CD4-positive, CD25-positive, alpha-beta regulatory T cell (primary cell): ENCODE measurements at regions not wholly inside any gene's neighbourhood (a gene's known extent, or its start where the extent isn't known, plus 50 kb on each side); places are given as distances from the start of the nearest gene placed in this dataset.

Experiments
- ATAC-seq, 2 donors: fragments of 150-1000 bp; cut with Tn5 transposase; one replicate each; pipeline ENCODE4 v1.10.0; 2021; ENCODE audit warnings: low read depth in 2 of 2, moderate number of reproducible peaks in 2 of 2, moderate library complexity in 1 of 2
- DNase-seq, 3 donors: peaks; one replicate each; pipeline versions ENCODE4 v3.0.0 to v3.0.0-alpha.2; 2012 to 2022; ENCODE audit warnings: mixed read lengths in 1 of 3
- H3K27ac ChIP-seq: one replicate; pipeline ENCODE4 v1.7.0; 2013; ENCODE audit warnings: mild to moderate bottlenecking, low read length; ENCODE audit not compliant: insufficient read depth, poor library complexity, severe bottlenecking
- H3K27me3 ChIP-seq: one replicate; pipeline ENCODE4 v1.7.0; 2013; ENCODE audit warnings: low read length; ENCODE audit not compliant: control insufficient read depth, insufficient read depth
- H3K36me3 ChIP-seq: one replicate; pipeline ENCODE4 v1.7.0; 2013; ENCODE audit warnings: mild to moderate bottlenecking, low read length, moderate library complexity; ENCODE audit not compliant: control insufficient read depth, insufficient read depth
- H3K4me1 ChIP-seq: 2 replicates; pipeline ENCODE4 v1.7.0; 2013; ENCODE audit warnings: mild to moderate bottlenecking, low read length; ENCODE audit not compliant: insufficient read depth, control insufficient read depth, poor library complexity, severe bottlenecking
- H3K4me3 ChIP-seq: one replicate; pipeline ENCODE4 v1.7.0; 2013; ENCODE audit warnings: low read depth, mild to moderate bottlenecking, low read length, moderate library complexity
- H3K9me3 ChIP-seq, 2 experiments: 1 replicate in 1 of 2; 2 replicates in 1 of 2; pipeline ENCODE4 v1.7.0; 2013; ENCODE audit warnings: low read length in 2 of 2, mild to moderate bottlenecking in 1 of 2, moderate library complexity in 1 of 2; ENCODE audit not compliant: control insufficient read depth in 2 of 2
- H3K27ac Mint-ChIP-seq, 3 donors: one replicate each; pipeline ENCODE4 v1.8.0; 2020 to 2022; ENCODE audit warnings: mild to moderate bottlenecking in 3 of 3, mixed read lengths in 3 of 3, moderate library complexity in 2 of 3
- H3K27me3 Mint-ChIP-seq: one replicate; pipeline ENCODE4 v1.8.0; 2022; ENCODE audit warnings: mild to moderate bottlenecking, mixed read lengths
- H3K36me3 Mint-ChIP-seq: one replicate; pipeline ENCODE4 v1.8.0; 2020; ENCODE audit warnings: mixed read lengths
- H3K4me1 Mint-ChIP-seq, 4 donors: one replicate each; pipeline ENCODE4 v1.8.0; 2020 to 2022; ENCODE audit warnings: mixed read lengths in 4 of 4, mild to moderate bottlenecking in 1 of 4
- H3K4me3 Mint-ChIP-seq, 4 donors: one replicate each; pipeline ENCODE4 v1.8.0; 2020 to 2022; ENCODE audit warnings: mild to moderate bottlenecking in 4 of 4, mixed read lengths in 4 of 4, moderate library complexity in 3 of 4
- H3K9me3 Mint-ChIP-seq, 7 donors: one replicate each; pipeline ENCODE4 v1.8.0; 2020 to 2022; ENCODE audit warnings: mixed read lengths in 7 of 7, mild to moderate bottlenecking in 3 of 7, moderate library complexity in 2 of 7

GRCh38 chr2:144310484-144310883 lies 209.4 kb downstream of the ZEB2 start:
- no peaks in the 10 kb centered on the region for H3K27me3 ChIP-seq
- H3K27ac ChIP-seq = no peak overlapping the region
- H3K4me1 ChIP-seq = no peaks in the 10 kb centered on the region
- H3K9me3 Mint-ChIP-seq = peaks cover 1 to 17% (median 10%) of the 10 kb centered on the region in 7 donors
- H3K36me3 Mint-ChIP-seq = peaks cover 16% of the 10 kb centered on the region
- ATAC-seq (no peak), DNase-seq (no peak)
- peaks cover 4 to 18% (median 12%) of the 10 kb centered on the region in 4 donors for H3K4me1 Mint-ChIP-seq
- H3K27ac Mint-ChIP-seq = no peak overlapping the region
- H3K4me3 ChIP-seq = no peak overlapping the region
- H3K27me3 Mint-ChIP-seq = no peaks in the 10 kb centered on the region
- H3K36me3 ChIP-seq = no peaks in the 10 kb centered on the region
- no peak overlapping the region for H3K4me3 Mint-ChIP-seq
- peaks cover 7 to 8% of the 10 kb centered on the region in 2 experiments for H3K9me3 ChIP-seq

GRCh38 chr2:144307711-144308110 lies 212.2 kb downstream of the ZEB2 start:
- Mint-ChIP-seq H3K27ac (no peak overlapping the region), H3K36me3 (peaks cover 7% of the 10 kb centered on the region), H3K4me1 (peaks cover 4 to 18% (median 11%) of the 10 kb centered on the region in 4 donors), H3K4me3 (no peak overlapping the region), H3K9me3 (peaks cover 1 to 12% (median 8%) of the 10 kb centered on the region in 7 donors), H3K27me3 (no peaks in the 10 kb centered on the region)
- Histone ChIP-seq H3K36me3 (no peaks in the 10 kb centered on the region), H3K4me3 (no peak overlapping the region), H3K27ac (no peak overlapping the region), H3K9me3 (peaks cover 4 to 5% of the 10 kb centered on the region in 2 experiments), H3K4me1 (no peaks in the 10 kb centered on the region), H3K27me3 (no peaks in the 10 kb centered on the region)
- no peak for ATAC-seq
- DNase-seq = no peak

DNA sequence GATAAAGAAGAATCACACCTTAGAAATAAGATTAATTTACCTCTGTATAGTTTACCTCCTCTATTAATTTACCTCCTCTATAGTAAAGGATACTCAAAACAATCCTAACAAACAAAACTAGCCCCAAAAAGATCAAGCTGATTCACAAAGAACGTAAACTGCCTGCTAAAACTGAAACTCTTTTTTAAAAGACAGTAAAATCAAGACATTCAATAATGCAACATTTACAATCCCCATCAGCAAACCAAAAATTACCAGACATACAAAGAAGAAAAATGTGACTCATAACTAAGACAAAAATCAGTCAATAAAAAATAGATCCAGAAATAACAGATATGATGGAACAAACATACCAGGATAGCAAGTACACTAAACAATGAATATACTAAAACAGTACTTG lies 215.7 kb downstream of the ZEB2 start:
- DNase-seq = no peak
- no peak overlapping the region for H3K4me3 Mint-ChIP-seq
- Histone ChIP-seq H3K27ac (no peak overlapping the region), H3K4me3 (no peak overlapping the region), H3K9me3 (no peaks in the 10 kb centered on the region), H3K27me3 (no peaks in the 10 kb centered on the region), H3K4me1 (no peaks in the 10 kb centered on the region), H3K36me3 (no peaks in the 10 kb centered on the region)
- no peaks in the 10 kb centered on the region for H3K27me3 Mint-ChIP-seq
- H3K9me3 Mint-ChIP-seq = peaks cover 0 to 3% (median 0%) of the 10 kb centered on the region in 7 donors
- no peak for ATAC-seq
- no peaks in the 10 kb centered on the region for H3K36me3 Mint-ChIP-seq
- H3K27ac Mint-ChIP-seq = no peak overlapping the region
- H3K4me1 Mint-ChIP-seq = peaks cover 0 to 10% (median 4%) of the 10 kb centered on the region in 4 donors

DNA sequence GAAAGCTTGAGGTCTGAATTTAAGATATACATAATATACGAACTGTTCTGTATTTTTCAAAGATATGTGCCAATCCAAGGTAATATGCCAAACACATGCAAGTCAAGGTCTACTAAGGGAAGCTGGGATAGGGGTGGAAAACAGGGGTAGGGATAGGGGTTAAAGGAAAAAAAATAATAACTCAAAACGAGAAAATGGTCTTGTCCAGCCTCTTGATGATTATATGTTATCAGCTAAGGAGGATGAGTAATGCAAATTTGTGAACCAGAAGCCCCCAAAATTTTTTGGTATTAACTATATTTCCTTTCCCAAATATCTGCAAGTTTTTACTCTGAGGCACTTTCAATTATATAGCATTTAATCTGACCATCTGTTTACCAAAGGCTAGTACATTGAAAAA lies 219.3 kb downstream of the ZEB2 start:
- no peaks in the 10 kb centered on the region for H3K27me3 Mint-ChIP-seq
- H3K4me1 Mint-ChIP-seq = no peaks in the 10 kb centered on the region
- DNase-seq (no peak), ATAC-seq (no peak)
- H3K4me3 Mint-ChIP-seq = no peak overlapping the region
- Histone ChIP-seq H3K27ac (no peak overlapping the region), H3K4me1 (no peaks in the 10 kb centered on the region), H3K4me3 (no peak overlapping the region), H3K9me3 (no peaks in the 10 kb centered on the region), H3K27me3 (no peaks in the 10 kb centered on the region), H3K36me3 (no peaks in the 10 kb centered on the region)
- no peak overlapping the region for H3K27ac Mint-ChIP-seq
- H3K36me3 Mint-ChIP-seq = no peaks in the 10 kb centered on the region
- H3K9me3 Mint-ChIP-seq = peaks cover 0 to 2% (median 0%) of the 10 kb centered on the region in 7 donors

DNA sequence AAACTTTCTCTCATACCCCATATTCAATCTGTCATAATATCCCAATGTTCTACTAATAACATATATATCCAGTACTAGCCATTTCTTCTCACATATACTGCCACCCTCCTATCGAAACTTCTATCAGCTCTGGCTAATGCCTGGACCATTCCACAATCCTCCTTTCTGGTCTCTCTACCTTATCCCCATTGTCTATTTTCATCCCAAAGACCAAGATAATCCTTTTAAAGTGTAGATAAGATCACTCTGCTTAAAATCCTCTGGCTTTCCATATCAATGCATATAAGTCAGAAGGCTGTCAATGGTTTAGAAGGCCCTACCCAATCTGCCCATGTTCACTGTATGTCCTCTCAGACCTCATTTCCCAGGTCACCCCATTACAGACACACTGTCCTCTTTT lies 229.6 kb downstream of the ZEB2 start:
- ATAC-seq (no peak), DNase-seq (no peak)
- Mint-ChIP-seq H3K4me3 (no peak overlapping the region), H3K27me3 (no peaks in the 10 kb centered on the region), H3K9me3 (no peaks in the 10 kb centered on the region), H3K27ac (no peak overlapping the region), H3K4me1 (peaks cover 0 to 8% (median under 1%) of the 10 kb centered on the region in 4 donors), H3K36me3 (peaks cover 4% of the 10 kb centered on the region)
- Histone ChIP-seq H3K4me3 (no peak overlapping the region), H3K36me3 (no peaks in the 10 kb centered on the region), H3K27me3 (no peaks in the 10 kb centered on the region), H3K4me1 (no peaks in the 10 kb centered on the region), H3K27ac (no peak overlapping the region), H3K9me3 (no peaks in the 10 kb centered on the region)

DNA sequence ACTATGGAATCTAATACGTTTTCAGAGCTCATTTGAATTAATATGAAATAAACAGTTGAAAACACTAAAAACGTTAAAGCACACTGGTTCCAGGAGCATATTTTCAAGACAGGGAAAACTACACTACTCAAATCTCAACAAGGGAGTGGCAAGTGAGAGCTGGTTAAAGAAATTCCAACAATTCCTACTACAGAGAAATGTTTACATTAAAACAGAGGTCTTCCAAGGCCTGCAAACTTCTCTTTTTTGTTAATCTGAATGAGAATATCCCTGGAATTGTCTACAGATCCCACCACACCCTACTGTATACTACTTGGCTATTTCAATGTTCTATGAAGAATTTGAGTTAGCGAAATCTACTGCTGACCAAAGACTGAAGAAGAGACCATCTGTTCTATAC lies 231.5 kb downstream of the ZEB2 start:
- Mint-ChIP-seq H3K27ac (no peak overlapping the region), H3K9me3 (no peaks in the 10 kb centered on the region), H3K36me3 (no peaks in the 10 kb centered on the region), H3K27me3 (no peaks in the 10 kb centered on the region), H3K4me1 (peaks cover 0 to 4% (median 2%) of the 10 kb centered on the region in 4 donors), H3K4me3 (no peak overlapping the region)
- Histone ChIP-seq H3K9me3 (no peaks in the 10 kb centered on the region), H3K27ac (no peak overlapping the region), H3K27me3 (no peaks in the 10 kb centered on the region), H3K36me3 (no peaks in the 10 kb centered on the region), H3K4me3 (no peak overlapping the region), H3K4me1 (no peaks in the 10 kb centered on the region)
- no peak for DNase-seq
- no peak for ATAC-seq

DNA sequence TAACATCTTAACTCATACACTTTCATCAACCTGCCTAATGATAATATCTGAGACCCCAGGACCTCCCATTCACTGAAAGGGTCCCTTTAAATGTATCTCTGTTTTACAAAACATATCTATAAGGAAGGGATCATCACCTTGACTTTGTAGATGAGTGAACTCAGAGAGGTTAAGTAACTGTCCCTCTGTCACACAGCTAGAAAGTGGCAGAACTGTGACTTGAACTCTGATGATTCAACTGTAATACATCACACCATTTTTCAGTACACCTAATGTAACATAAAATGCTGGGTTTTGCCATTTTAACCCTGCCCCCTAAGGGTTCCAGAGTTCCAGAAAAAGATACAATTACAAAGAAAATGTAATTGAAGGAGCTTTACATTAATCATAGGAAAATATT lies 234.6 kb downstream of the ZEB2 start:
- Histone ChIP-seq H3K27ac (no peak overlapping the region), H3K27me3 (no peaks in the 10 kb centered on the region), H3K9me3 (no peaks in the 10 kb centered on the region), H3K4me3 (no peak overlapping the region), H3K36me3 (no peaks in the 10 kb centered on the region), H3K4me1 (no peaks in the 10 kb centered on the region)
- ATAC-seq (no peak), DNase-seq (no peak)
- Mint-ChIP-seq H3K36me3 (no peaks in the 10 kb centered on the region), H3K4me3 (no peak overlapping the region), H3K9me3 (no peaks in the 10 kb centered on the region), H3K4me1 (peaks cover 0 to 4% (median 2%) of the 10 kb centered on the region in 4 donors), H3K27me3 (no peaks in the 10 kb centered on the region), H3K27ac (peak overlapping the region in 1 of 3 donors; percentile 4)

GRCh38 chr2:144281476-144281875 lies 238.4 kb downstream of the ZEB2 start:
- H3K36me3 Mint-ChIP-seq = no peaks in the 10 kb centered on the region
- no peak overlapping the region for H3K4me3 ChIP-seq
- H3K4me1 Mint-ChIP-seq = peaks cover 0 to 12% (median 6%) of the 10 kb centered on the region in 4 donors

More at GRCh38 chr2:144281476-144281875, 238.4 kb downstream of the ZEB2 start:
- H3K9me3 Mint-ChIP-seq = peaks cover 0 to 3% (median 0%) of the 10 kb centered on the region in 7 donors
- no peak overlapping the region for H3K27ac Mint-ChIP-seq
- Histone ChIP-seq H3K27me3 (no peaks in the 10 kb centered on the region), H3K36me3 (no peaks in the 10 kb centered on the region), H3K9me3 (no peaks in the 10 kb centered on the region), H3K4me1 (no peaks in the 10 kb centered on the region), H3K27ac (no peak overlapping the region)
- H3K27me3 Mint-ChIP-seq = peaks cover 4% of the 10 kb centered on the region
- DNase-seq (no peak), ATAC-seq (no peak)
- H3K4me3 Mint-ChIP-seq = no peak overlapping the region
